H1 (cell line): ENCODE measurements at regions not wholly inside any gene's neighbourhood (a gene's known extent, or its start where the extent isn't known, plus 50 kb on each side); places are given as distances from the start of the nearest gene placed in this dataset.

Experiments used
- CTCF ChIA-PET: fragments of 300-600 bp; sonication (Branson Sonifier 250); formaldehyde crosslinking; loops from one replicate; lab custom pipeline; 2021; ENCODE audit not compliant: partially characterized antibody; lab: Charles Lee
- POLR2A ChIA-PET: fragments of 300-600 bp; sonication (Branson Sonifier 250); formaldehyde crosslinking; loops from one replicate; lab custom pipeline; 2021; ENCODE audit warnings: inconsistent platforms; ENCODE audit not compliant: partially characterized antibody; lab: Charles Lee
- DNase-seq, 2 experiments: peaks; one replicate each; pipeline versions ENCODE4 v3.0.0 to v3.0.0-alpha.2; 2010 to 2022; ENCODE audit warnings: low spot score in 2 of 2, low read depth in 1 of 2, mixed read lengths in 1 of 2
- FAIRE-seq: peaks from 2 replicates; lab custom pipeline; 2011; peaks lifted over from hg19 to GRCh38; lab: Jason Lieb, UNC
- H2AFZ ChIP-seq: 2 replicates; pipeline ENCODE4 v1.8.1; 2012; ENCODE audit warnings: low read length, inconsistent platforms
- H2AK5ac ChIP-seq: 2 replicates; pipeline ENCODE4 v1.6.1; 2013; ENCODE audit warnings: low read depth, low read length
- H2BK120ac ChIP-seq: replicated peaks from 2 replicates; pipeline ENCODE3; 2013; ENCODE audit warnings: low read depth, low read length, inconsistent platforms
- H2BK12ac ChIP-seq: 2 replicates; pipeline ENCODE4 v1.6.1; 2013; ENCODE audit warnings: low read depth, low read length
- H2BK15ac ChIP-seq: 2 replicates; pipeline ENCODE4 v1.6.1; 2013; ENCODE audit warnings: low read length
- H2BK20ac ChIP-seq: 2 replicates; pipeline ENCODE4 v1.6.1; 2013; ENCODE audit warnings: low read length
- H2BK5ac ChIP-seq: 2 replicates; pipeline ENCODE4 v1.6.1; 2013; ENCODE audit warnings: low read depth, low read length
- H3K14ac ChIP-seq: 2 replicates; pipeline ENCODE4 v1.6.1; 2013; ENCODE audit warnings: inconsistent platforms; ENCODE audit not compliant: insufficient read length
- H3K18ac ChIP-seq: 2 replicates; pipeline ENCODE4 v1.6.1; 2013; ENCODE audit warnings: low read length; ENCODE audit errors: extremely low read depth
- H3K23ac ChIP-seq: 2 replicates; pipeline ENCODE4 v1.6.1; 2013; ENCODE audit warnings: inconsistent platforms; ENCODE audit not compliant: insufficient read length
- H3K23me2 ChIP-seq: 2 replicates; pipeline ENCODE4 v1.6.1; 2013; ENCODE audit warnings: low read depth, low read length
- H3K27ac ChIP-seq: 2 replicates; pipeline ENCODE4 v1.6.1; 2011; ENCODE audit warnings: low read depth, low read length, inconsistent platforms
- H3K27me3 ChIP-seq, 4 experiments: replicated peaks in 1 of 4; 1 replicate in 1 of 4; 2 replicates in 3 of 4; pipeline versions ENCODE4 v1.6.1 to v1.8.1; 2011 to 2013; ENCODE audit warnings: low read length in 3 of 4, mild to moderate bottlenecking in 3 of 4, inconsistent platforms in 2 of 4, mixed read lengths in 2 of 4, moderate library complexity in 1 of 4; ENCODE audit not compliant: control insufficient read depth in 3 of 4, insufficient read depth in 3 of 4; ENCODE audit errors: extremely low read depth in 1 of 4
- H3K36me3 ChIP-seq, 4 experiments: 2 replicates each; pipeline versions ENCODE4 v1.6.1 to v1.8.1; 2011 to 2013; ENCODE audit warnings: mild to moderate bottlenecking in 4 of 4, low read length in 3 of 4, moderate library complexity in 2 of 4, control low read depth in 1 of 4, inconsistent platforms in 1 of 4; ENCODE audit not compliant: insufficient read depth in 4 of 4, control insufficient read depth in 2 of 4
- H3K4ac ChIP-seq: replicated peaks from 2 replicates; pipeline ENCODE3; 2013; ENCODE audit warnings: low read length, low read depth, mixed read lengths, inconsistent platforms; ENCODE audit not compliant: insufficient read length
- H3K4me1 ChIP-seq, 4 experiments: replicated peaks in 1 of 4; 1 replicate in 1 of 4; 2 replicates in 3 of 4; pipeline versions ENCODE4 v1.6.1 to v1.8.1; 2011 to 2013; ENCODE audit warnings: low read length in 3 of 4, inconsistent platforms in 2 of 4, mixed read lengths in 1 of 4; ENCODE audit not compliant: insufficient read depth in 4 of 4, control insufficient read depth in 3 of 4
- H3K4me2 ChIP-seq, 2 experiments: 2 replicates each; pipeline versions ENCODE4 v1.6.1 to v1.8.1; 2011 to 2013; ENCODE audit warnings: low read depth in 2 of 2, low read length in 2 of 2, control low read depth in 1 of 2, inconsistent platforms in 1 of 2, mild to moderate bottlenecking in 1 of 2; ENCODE audit not compliant: insufficient read depth in 1 of 2
- H3K4me3 ChIP-seq, 4 experiments: fragments of 200-600, 300-600 bp in 1 of 4; sonication (generic), shearing (Covaris generic), sonication (Bioruptor Twin) in 1 of 4; 2 replicates each; pipeline versions ENCODE4 v1.5.1 to v1.8.1; 2011 to 2016; ENCODE audit warnings: low read length in 4 of 4, low read depth in 3 of 4, control low read depth in 2 of 4, inconsistent platforms in 2 of 4, mild to moderate bottlenecking in 2 of 4, mixed read lengths in 1 of 4, moderate library complexity in 1 of 4; ENCODE audit not compliant: insufficient read depth in 2 of 4; ENCODE audit errors: extremely low read depth in 1 of 4
- H3K56ac ChIP-seq: replicated peaks from 2 replicates; pipeline ENCODE3; 2013; ENCODE audit warnings: low read depth, mild to moderate bottlenecking, mixed read lengths, low read length, inconsistent platforms; ENCODE audit not compliant: insufficient read length
- H3K79me1 ChIP-seq: 2 replicates; pipeline ENCODE4 v1.6.1; 2013; ENCODE audit warnings: low read depth, low read length, control low read depth
- H3K79me2 ChIP-seq, 2 experiments: 2 replicates each; pipeline versions ENCODE4 v1.6.1 to v1.8.1; 2012 to 2013; ENCODE audit warnings: low read length in 2 of 2, mild to moderate bottlenecking in 2 of 2, inconsistent platforms in 1 of 2; ENCODE audit not compliant: insufficient read depth in 2 of 2, control insufficient read depth in 1 of 2
- H3K9ac ChIP-seq, 4 experiments: replicated peaks in 1 of 4; 1 replicate in 1 of 4; 2 replicates in 3 of 4; pipeline versions ENCODE4 v1.6.1 to v1.8.1; 2011 to 2013; ENCODE audit warnings: low read depth in 3 of 4, low read length in 3 of 4, control low read depth in 2 of 4, mild to moderate bottlenecking in 2 of 4, moderate library complexity in 2 of 4, inconsistent platforms in 1 of 4; ENCODE audit errors: extremely low read depth in 1 of 4
- H3K9me3 ChIP-seq, 2 experiments: 2 replicates each; pipeline versions ENCODE4 v1.6.1 to v1.8.1; 2012 to 2013; ENCODE audit warnings: mild to moderate bottlenecking in 2 of 2, moderate library complexity in 2 of 2, control low read depth in 1 of 2, inconsistent platforms in 1 of 2, low read depth in 1 of 2, low read length in 1 of 2, mixed read lengths in 1 of 2; ENCODE audit not compliant: insufficient read depth in 2 of 2
- H4K20me1 ChIP-seq, 2 experiments: replicated peaks in 1 of 2; 2 replicates each; pipeline versions ENCODE3 to v1.8.1; 2011 to 2013; ENCODE audit warnings: inconsistent platforms in 2 of 2, low read length in 2 of 2, mild to moderate bottlenecking in 1 of 2; ENCODE audit not compliant: insufficient read depth in 2 of 2, control insufficient read depth in 1 of 2
- H4K5ac ChIP-seq: 2 replicates; pipeline ENCODE4 v1.6.1; 2013; ENCODE audit warnings: low read length, low read depth, mixed read lengths, inconsistent platforms; ENCODE audit not compliant: insufficient read length
- H4K8ac ChIP-seq: 2 replicates; pipeline ENCODE4 v1.8.0; 2013; ENCODE audit warnings: mild to moderate bottlenecking, moderate library complexity, low read length, inconsistent platforms; ENCODE audit not compliant: insufficient read depth; ENCODE audit errors: extremely low read depth
- H4K91ac ChIP-seq: replicated peaks from 2 replicates; pipeline ENCODE3; 2013; ENCODE audit warnings: low read length, mixed read lengths, inconsistent platforms; ENCODE audit not compliant: insufficient read length
- ATF2 ChIP-seq: IDR thresholded peaks from 2 replicates; pipeline ENCODE4 v1.6.1; 2012; ENCODE audit warnings: low read length, inconsistent platforms
- FOSL1 ChIP-seq: IDR thresholded peaks from 2 replicates; pipeline ENCODE4 v1.6.1; 2011; ENCODE audit warnings: mild to moderate bottlenecking, low read depth, low read length, moderate library complexity; ENCODE audit not compliant: insufficient read depth
- KDM1A ChIP-seq: fragments of 200-600, 300-600 bp; sonication (generic); IDR thresholded peaks from 2 replicates; pipeline ENCODE4 v1.7.1; 2016; ENCODE audit warnings: mild to moderate bottlenecking, low read length, borderline replicate concordance
- RBBP5 ChIP-seq: IDR thresholded peaks from 2 replicates; pipeline ENCODE4 v1.7.1; 2012; ENCODE audit warnings: low read depth, mild to moderate bottlenecking, inconsistent platforms, low read length, moderate library complexity, borderline replicate concordance

- H2BK5ac ChIP-seq, result no peak overlapping the region
- FAIRE-seq (no peak), DNase-seq (no peak)
- H3K27ac ChIP-seq, result no peak overlapping the region
- no peaks in the 10 kb centered on the region for H3K36me3 ChIP-seq
- H2AK5ac ChIP-seq, result no peak overlapping the region
- no peak overlapping the region for H3K14ac ChIP-seq
- H3K9me3 ChIP-seq, result no peaks in the 10 kb centered on the region
- H3K56ac ChIP-seq, result no peak overlapping the region
- CTCF ChIA-PET, result interaction anchor here (1.1 kb wide), 1 partner anchor 210 kb away, joined by 4 read pairs; no protein-coding TSS in a partner anchor
- H2AFZ ChIP-seq, result no peak overlapping the region
- no peak overlapping the region for H4K91ac ChIP-seq
- no peak overlapping the region for H3K23ac ChIP-seq
- H4K20me1 ChIP-seq, result no peaks in the 10 kb centered on the region
- H3K4me3 ChIP-seq, result no peak overlapping the region
- H3K23me2 ChIP-seq, result no peaks in the 10 kb centered on the region
- POLR2A ChIA-PET, result no interaction called here
- H3K79me1 ChIP-seq, result no peaks in the 10 kb centered on the region
- H3K9ac ChIP-seq, result no peak overlapping the region
- no peak overlapping the region for H4K5ac ChIP-seq
- no peak overlapping the region for H3K4ac ChIP-seq
- no peak overlapping the region for H3K18ac ChIP-seq
- no peaks in the 10 kb centered on the region for H3K79me2 ChIP-seq
- no peak overlapping the region for H2BK12ac ChIP-seq
- H3K4me1 ChIP-seq, result no peaks in the 10 kb centered on the region
- no peak overlapping the region for H2BK120ac ChIP-seq
- TF ChIP-seq RBBP5 (no peak), KDM1A (no peak), FOSL1 (no peak), ATF2 (no peak)
- H3K27me3 ChIP-seq, result peaks cover 0 to 1% (median 0%) of the 10 kb centered on the region in 4 experiments; a peak in 1 of 7 replicates
- H2BK20ac ChIP-seq, result no peak overlapping the region
- H3K4me2 ChIP-seq, result no peak overlapping the region
- no peak overlapping the region for H2BK15ac ChIP-seq
- no peak overlapping the region for H4K8ac ChIP-seq
These were observed 83.5 kb upstream of the NEUROD6 start for GRCh38 chr7:31423994-31424393.
